GM12865 (cell line): ENCODE measurements at regions not wholly inside any gene's neighbourhood (a gene's known extent, or its start where the extent isn't known, plus 50 kb on each side); places are given as distances from the start of the nearest gene placed in this dataset.

Source experiments
- DNase-seq: peaks from one replicate; pipeline ENCODE4 v3.0.0; 2010; ENCODE audit warnings: low read depth
- H3K4me3 ChIP-seq: 2 replicates; pipeline ENCODE4 v1.5.1; 2011; ENCODE audit warnings: mild to moderate bottlenecking, low read depth, low read length, control low read depth
- TF ChIP-seq, protein P1 (sequence below): IDR thresholded peaks from 2 replicates; pipeline ENCODE4 v1.5.1; 2011; ENCODE audit warnings: low read length, control low read depth, low read depth, inconsistent platforms; ENCODE audit not compliant: insufficient read depth; ENCODE audit errors: missing control alignments

- TF ChIP-seq, protein P1, sequence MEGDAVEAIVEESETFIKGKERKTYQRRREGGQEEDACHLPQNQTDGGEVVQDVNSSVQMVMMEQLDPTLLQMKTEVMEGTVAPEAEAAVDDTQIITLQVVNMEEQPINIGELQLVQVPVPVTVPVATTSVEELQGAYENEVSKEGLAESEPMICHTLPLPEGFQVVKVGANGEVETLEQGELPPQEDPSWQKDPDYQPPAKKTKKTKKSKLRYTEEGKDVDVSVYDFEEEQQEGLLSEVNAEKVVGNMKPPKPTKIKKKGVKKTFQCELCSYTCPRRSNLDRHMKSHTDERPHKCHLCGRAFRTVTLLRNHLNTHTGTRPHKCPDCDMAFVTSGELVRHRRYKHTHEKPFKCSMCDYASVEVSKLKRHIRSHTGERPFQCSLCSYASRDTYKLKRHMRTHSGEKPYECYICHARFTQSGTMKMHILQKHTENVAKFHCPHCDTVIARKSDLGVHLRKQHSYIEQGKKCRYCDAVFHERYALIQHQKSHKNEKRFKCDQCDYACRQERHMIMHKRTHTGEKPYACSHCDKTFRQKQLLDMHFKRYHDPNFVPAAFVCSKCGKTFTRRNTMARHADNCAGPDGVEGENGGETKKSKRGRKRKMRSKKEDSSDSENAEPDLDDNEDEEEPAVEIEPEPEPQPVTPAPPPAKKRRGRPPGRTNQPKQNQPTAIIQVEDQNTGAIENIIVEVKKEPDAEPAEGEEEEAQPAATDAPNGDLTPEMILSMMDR: no peak
Measured at GRCh38 chr3:94310341-94311135, 247.7 kb downstream of the NSUN3 start.

DNA sequence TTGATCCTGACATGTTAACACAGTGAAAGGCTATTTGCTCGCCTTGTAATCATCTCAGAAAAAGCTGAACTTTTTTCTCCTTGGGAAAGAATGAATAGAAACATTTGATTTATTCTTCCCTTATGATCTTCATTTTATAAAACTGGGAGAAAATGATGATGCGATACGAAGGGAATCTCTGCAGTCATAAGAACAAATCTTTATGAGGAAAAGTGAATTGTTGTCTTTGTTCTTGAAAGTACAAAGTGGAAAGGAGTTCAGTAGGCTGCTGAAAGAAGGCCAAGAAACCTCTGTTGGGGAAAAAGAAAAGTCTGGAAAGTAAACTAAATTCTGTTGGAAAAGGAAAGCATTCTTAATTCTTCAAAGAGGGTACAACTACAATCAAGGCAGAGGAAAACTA is 248.8 kb downstream of the NSUN3 start:
- DNase-seq: no peak
- TF ChIP-seq, protein P1: no peak
- no peak overlapping the region for H3K4me3 ChIP-seq

More at GRCh38 chr3:94310341-94311135, 247.7 kb downstream of the NSUN3 start:
- no peak overlapping the region for H3K4me3 ChIP-seq
- DNase-seq: no peak

DNA sequence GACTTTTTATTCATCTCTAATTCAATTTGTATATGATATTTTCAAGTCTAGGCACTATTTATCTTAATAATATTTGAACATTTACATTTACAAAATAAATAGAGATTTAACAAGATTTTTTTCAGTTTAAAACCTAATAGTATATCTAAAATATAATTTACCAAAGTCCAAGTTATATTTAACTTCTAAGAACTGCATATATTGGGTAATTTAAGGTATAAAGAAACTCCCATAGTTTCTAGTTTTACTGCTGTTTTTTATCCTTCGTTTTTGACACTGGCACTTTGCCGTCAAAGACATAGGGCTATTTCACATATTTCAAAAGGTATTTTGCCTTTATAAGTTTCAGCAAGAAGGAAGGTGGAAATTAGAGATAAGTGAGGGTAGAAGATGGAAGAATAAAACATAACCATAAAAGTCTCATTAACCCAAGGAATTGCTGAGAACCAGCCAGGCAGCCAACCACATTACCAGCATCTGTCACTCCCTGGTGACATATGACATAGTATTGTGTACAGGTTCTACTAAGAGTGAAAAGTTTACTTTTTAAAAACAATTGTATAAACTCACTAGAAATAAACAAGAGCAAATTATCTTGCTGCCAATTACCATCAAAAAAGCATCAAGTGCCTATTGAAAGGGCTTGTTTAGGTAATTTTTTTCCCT is 251.5 kb downstream of the NSUN3 start:
- TF ChIP-seq, protein P1: no peak
- no peak overlapping the region for H3K4me3 ChIP-seq
- no peak for DNase-seq

DNA sequence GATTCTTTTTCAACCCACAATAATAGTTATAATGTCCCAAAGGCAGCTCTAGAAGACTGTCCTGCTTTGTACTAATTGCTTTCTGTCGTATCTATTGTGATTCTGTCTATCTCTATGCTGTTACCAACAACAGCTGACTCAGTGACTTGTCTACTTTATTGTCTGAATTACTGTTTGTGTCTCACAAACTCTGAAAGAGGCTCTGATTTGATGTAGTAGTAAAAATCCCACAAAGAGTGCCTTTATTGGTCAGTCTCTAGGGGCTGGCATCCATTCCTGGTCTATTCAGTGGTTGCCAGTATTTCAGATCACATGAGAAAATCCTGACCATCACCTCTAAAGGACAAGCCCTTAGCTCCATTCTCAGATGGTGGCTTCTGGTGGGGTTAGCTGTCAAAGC is 254.2 kb downstream of the NSUN3 start:
- TF ChIP-seq, protein P1: no peak
- no peak for DNase-seq
- no peak overlapping the region for H3K4me3 ChIP-seq

DNA sequence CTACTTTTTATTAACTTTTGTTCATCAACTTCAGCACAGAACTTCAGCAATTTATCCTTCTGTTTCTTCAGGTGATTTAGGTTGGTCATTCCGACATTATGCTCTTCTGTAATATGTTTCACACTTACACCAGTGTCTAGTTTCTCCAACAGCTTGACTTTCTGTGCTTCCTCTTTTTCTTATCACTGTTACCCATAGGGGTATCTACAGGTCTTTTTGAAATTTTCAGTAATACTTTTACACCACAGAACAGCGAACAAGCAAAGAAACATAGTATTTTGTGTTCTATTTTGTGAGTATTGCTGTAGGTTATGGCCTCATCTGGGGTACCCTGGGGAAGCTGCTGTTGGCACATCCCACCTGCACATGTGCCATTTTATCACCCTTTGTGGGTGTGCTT is 260.7 kb downstream of the NSUN3 start:
- H3K4me3 ChIP-seq: no peak overlapping the region
- TF ChIP-seq, protein P1: no peak
- DNase-seq: no peak

DNA sequence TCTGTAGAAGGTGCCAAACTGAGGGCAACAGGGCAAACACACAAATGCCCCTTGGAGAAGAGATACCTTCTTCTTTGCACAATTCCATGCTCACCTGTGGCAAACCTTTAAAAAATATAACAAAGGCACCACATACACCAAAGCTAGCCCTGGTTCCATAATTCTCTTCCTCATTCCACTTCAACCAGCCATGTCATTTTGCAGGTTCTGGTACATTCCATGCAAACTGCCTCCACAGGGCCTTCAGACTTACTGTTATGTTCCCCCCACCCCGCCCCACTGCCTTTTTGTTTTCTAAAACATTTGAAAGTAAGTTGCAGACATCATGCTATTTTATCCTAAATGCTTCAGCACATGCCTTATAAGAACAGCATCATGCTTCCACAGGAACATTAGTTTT is 269.0 kb downstream of the NSUN3 start:
- no peak overlapping the region for H3K4me3 ChIP-seq
- TF ChIP-seq, protein P1: no peak
- no peak for DNase-seq
